DMS79 (cell line): ENCODE measurements at regions not wholly inside any gene's neighbourhood (a gene's known extent, or its start where the extent isn't known, plus 50 kb on each side); places are given as distances from the start of the nearest gene placed in this dataset.

Experiments used
- DNase-seq: peaks from one replicate; lab custom pipeline; 2025; lab: John Stamatoyannopoulos, UW

DNA sequence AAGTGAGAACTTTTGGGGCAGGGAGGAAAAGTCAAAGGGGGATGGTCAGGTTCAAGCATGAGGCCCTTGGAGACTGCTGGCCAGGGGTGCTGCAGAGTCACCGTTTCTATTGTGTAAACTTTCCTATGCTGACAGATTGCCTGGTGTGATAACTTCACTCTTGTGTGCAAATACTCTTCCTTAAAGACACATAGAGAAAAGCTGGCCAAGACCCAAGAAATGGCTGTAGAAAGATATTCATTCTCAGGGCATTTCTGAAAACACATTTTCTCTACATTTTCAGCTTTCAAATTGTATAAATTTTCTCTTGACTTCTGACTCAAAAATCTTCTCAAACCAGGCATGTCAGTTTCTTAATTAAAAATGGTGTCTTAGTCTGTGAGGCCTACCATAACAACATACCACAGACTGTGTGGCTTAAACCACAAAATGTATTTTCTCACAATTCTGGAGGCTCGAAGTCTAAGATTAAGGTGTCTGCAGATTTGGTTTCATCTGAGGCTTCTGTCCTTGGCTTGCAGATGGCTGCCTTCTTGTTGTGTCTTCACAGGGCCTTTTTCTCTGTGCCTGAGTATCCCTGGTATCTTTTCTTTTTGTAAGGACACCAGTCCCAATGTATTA, 304.5 kb downstream of the KCNRG start:
- DNase-seq: no peak

DNA sequence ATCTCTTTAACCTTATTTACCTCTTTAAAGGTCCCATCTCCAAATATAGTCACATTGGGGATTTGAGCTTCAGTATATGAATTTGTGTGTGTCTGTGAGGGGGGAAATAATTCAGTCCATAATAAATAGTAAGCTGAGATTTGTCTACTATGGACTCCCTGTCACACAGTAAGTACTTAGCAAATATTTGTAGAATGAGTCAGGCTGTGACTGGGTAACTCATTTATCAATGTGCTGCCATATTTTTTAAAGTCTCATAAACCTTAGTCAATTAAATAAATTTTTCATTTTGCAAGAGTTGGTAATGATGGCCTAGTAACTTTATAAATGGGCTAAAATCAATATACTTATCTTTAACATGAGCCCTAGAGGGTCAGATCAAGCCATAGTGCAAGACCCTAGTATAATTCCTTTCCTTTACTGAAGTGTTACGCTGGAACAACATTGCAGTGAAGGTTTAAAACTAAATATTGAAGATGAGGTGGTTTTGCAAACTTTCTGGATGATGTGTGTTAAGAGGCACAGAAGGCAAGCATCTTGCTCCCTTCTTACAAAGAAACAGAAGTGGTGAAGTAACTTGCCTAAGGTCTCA, 305.1 kb downstream of the KCNRG start:
- DNase-seq: no peak

DNA sequence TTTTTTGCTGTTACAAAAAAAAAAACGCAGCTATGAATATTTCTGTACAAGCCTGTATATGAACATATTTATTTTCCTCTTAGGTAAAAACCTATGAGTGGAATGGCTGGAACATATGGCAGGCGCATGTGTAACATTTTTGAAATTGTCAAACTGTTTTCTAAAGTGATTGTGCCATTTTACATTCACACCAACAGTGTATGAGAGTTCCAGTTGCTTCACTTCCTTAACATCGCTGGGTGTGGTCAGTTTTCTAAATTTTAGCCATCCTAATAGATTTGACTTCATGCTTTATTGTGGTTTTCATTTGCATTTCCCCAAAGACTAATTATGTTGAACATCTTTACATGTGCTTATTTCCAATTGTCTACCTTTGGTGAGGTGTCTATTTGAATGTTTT, 306.8 kb downstream of the KCNRG start:
- DNase-seq: no peak

DNA sequence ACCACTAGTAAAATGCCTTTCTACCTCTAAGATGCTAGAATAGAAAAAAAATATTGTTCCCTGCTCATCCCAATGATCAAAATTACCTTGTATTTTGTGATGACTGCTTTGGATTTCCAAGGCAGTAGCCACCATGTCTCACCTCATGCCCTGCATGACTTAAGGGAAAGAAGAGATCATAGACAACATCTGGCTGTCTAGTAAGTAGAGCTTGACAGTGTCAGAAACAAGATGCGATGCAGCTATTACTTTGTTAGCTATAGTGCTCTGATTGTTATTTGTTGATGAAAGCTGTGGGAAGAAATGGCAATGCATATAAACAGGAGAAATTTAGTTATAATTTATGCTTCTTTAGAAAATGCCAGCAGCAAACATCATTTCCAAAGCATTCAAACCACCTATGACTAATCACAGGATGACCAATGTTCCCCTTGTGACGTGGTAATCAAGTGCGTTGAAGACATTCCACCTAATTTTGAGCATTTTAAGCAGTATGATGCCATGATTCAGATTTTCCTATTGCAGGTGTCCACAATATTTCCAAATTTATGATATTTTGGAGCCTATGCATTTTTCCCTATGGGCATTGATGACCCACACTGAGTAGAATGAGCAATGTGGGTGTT, 308.3 kb downstream of the KCNRG start:
- no peak for DNase-seq

DNA sequence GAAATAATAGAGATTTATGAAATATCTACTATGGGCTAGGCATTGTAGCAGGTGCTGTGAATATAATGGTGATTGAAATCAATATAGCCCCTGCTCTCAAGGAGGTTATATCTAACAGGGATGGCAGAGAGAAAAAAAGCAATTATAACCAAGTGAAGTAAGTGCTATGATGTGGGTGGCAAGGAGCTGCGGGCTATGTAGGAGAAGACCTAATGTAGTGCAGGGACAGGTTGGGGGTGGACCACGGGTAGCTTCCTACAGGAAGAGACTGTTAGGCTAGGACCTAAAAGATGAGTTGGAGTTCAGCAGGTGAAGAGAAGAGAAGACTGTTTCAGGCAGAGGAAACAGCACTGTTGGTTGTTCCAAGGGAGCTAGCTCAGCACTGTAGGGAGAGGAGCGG, 311.0 kb downstream of the KCNRG start:
- DNase-seq: no peak

DNA sequence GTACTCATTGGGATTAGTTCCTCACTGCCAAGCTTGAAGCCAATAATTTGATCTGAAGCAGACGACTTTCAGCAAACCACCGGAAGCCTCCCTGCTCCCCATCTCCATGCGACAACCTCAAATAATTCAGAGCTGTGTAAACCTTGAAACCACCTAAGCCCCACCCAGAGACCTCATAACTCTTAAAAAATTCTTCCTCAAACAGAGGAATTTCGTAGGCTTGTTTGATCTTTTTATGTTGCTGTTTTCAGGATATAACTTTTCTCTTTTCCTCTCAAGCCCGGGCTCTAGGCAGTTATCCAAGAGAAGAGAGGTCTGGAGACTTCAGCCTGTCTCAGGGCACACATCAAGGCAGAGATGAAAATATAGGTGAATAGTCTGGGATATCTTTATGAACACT, 311.6 kb downstream of the KCNRG start:
- DNase-seq: no peak

DNA sequence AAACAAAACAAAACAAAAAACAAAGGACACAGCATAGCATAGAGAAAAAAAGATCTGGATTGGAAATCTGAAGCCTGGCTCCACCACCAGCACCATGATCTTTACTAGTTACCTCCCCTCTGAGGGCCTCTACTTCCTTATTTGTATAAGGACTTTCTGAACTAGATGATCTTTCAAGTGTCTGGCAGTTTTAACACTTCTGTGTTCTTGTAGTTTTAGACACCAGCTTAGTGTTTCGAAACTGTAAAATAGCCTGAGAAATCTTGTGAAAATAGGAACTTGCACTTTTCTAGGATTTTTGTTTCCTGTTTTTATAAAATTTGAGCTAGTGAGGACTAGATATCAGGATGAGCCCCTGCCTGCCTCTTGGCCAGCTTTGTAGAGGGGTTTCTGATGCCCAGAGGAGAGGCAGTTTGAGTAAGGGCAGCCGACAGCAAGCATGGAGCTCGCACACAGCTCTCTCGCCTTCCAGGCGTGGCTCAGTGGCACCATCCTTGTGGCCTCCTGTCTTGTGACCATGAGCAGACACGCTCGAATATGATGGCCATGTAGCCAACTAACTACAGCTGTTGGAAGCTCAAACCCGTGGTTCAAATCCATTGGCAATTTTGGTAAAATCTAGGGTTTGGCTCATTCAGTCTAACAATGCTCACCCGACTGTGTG, 319.0 kb downstream of the KCNRG start:
- no peak for DNase-seq

DNA sequence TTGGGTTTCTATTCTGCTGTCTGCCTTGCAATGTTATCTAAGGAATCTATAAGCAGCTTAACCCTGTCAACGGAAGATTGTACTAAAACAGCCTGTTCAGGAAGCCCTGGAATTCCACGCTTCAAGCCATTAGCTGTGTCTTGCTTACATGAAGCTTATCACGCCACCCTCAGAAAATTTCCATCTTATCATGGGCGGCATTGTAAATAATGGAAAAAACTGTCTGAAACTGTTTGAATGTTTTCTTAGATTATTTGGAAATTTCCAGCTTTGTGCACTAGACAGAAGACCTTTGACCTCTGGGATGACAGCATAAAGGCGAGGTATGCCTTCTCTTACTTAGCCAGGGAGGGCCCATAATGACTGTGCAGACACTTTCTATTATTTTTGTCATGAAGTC, 319.7 kb downstream of the KCNRG start:
- DNase-seq: no peak

DNA sequence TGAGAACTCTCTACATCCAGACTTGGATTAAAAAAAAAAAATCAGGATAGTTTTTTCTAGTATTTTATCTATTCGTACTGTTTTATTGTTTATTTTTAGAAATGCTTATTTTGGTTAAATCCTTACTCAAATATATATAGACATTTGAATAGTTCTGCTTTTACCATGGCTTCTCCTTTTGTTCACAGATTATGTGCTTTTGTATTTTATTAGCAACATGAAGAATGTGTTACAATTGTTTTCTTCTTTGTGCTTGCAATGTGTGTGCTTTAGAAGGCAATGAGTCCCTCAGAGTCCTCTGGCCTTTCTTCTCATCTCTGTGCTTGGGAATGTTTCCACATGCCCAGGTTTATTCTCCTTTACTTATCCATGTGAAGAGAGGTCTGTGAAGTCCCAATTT, 324.0 kb downstream of the KCNRG start:
- no peak for DNase-seq

DNA sequence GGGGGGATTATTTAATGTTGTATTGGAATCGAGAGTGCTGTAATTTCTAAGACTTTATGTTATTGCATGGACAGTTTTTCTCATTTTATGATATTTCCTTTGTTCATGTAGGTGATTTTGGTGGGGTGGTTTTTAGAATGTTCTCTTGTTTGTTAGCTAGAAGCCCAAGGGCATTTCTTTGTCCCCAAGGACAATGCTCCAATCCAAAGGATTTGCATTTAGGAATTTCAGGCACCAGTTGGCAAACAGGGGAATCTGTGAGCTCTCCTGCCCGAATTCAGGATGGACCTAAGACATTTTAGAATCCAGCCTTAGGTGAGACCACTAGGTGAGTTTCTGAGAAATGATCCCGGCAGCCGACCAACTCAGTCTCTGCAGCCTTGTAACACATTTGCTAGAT, 324.9 kb downstream of the KCNRG start:
- DNase-seq: no peak

DNA sequence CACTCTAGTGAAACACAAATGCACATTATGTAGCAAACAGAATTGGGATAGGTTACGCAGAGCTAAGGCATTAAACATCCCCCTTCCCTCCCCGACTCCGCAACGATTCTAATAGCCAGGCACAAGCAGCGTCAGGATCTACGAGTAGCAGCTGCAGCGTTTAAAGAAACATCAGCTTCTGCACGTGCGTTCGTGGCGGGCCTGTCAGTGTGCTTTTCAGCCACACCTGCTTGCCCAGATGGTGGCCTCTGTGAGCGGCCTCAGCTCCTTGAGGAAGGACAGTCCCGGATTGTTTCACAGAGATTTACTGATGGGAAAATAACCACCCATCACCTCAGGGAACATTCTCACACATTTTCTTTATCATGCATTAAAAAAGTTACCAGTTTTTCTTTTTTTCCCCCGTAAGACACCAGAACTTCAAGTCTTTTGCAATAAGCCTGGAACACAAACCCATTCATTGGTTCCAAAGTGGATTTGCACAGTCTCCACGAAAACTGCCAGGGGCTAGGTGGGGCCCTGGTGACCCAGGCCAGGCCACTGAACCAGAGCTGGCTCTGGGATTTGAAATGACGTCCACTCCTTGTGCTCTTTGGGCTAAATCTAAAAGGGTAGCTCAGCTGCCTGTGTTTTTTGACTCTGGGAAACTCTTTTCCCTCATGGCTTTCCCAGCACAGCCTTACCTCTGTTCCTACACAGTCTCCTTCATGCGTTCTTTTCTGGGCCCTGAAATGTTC, 325.5 kb downstream of the KCNRG start:
- DNase-seq: no peak

DNA sequence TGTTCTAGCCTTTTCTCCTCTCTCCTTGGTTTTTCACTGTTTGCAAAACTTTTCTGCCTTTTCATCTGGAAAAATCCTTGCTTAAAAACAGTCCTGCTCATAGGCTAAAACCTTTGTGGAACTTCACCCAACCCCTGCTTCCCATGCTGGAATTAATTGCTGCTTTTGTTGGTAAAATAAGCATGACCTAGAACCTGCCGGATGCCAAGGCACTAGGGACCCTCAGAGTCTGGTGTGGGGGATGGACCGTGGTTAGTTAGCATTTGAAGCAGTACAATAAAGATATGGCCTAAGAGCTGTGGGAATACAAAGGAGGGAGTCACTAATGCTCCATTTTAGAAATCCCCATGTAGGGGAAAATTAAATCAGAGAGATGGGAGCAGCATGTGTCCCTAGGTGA, 326.3 kb downstream of the KCNRG start:
- no peak for DNase-seq

DNA sequence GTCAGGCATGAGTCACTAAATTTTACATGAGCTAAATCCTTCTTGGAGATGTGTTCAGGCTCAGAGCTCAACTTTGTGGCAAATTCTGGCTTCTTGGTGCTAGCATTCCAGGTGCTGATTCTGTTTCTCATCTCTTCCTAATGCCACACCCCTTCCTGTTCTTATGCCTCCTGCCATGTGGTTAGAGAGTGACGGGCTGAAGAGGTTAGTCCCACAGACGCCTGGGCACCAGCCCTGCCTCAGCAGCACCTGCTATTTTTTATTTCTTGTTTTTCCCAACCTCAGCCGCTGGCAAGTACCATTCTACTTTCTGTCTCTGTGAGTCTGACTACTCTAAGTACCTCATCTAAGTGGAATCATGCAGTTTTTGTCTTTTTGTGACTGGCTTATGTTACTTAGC, 329.5 kb downstream of the KCNRG start:
- no peak for DNase-seq

DNA sequence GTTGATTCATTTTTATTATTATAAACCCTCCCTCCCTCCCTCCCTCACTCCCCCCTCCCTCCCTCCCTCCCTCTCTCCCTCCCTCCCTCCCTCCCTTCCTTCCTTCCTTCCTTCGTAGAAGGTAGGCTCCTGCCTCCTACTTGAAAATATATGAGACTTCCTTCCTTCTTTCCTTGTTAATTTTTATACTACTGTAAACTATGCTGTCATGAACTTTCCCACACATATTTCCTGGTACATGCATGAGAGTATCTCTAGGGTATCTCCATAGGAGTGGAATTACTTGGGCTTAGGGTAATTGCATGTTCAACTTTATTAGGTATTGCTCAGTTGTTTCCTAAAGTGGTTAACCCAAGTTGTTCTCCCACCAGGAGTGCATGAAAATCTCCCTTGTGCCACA, 330.6 kb downstream of the KCNRG start:
- no peak for DNase-seq

DNA sequence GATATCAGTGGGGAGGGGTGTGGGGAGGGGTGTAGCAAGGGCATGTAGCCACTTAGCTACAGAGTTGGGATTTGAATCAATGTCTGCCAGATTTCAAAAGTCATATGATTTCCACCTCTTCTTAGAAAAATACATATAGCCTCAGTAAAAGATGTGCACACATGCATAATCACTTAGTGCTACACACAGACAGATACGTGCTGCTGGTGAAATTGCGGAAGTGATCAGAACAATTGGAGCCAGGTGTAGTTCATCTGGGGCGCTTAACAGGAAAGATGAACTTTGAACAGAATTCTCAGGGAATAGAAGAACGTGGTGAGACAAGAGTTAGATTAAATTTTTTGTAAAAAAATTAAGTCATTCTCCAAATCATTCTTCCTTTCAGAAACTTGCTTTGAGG, 333.1 kb downstream of the KCNRG start:
- no peak for DNase-seq

DNA sequence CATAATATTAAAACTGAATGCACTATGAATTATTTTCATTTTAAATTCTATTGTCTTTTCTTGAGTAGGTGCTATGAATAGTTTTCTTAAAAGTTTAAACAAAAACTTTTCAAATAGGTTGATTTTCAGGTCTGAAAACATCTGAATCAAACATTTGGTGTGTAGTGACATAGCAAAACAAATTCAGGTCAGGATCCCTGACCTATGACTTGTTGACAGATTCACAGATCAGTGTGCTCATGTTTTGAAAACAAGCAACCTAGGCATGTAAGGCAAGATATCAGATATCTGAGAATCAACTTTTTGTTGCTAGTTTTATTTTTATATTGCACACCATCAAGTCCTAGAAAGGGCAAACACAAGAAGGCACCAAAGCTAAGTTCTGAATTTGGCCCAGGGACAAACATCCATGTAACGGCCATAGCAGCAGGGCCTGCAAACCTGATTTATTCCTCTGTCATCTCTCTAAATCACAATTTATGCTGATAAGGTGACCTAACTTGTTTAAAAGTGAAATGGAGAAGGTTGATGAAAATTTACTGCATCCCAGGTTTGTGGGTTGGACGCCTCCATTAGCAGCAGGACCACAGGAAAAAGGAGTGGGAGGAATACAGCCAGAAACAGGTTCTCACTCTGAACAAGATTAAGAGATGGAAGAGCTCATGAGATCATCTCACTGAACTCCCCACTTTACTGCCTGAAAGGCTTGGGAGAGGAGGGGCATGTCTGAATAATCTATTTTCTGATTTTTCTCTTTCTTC, 337.7 kb downstream of the KCNRG start:
- no peak for DNase-seq

DNA sequence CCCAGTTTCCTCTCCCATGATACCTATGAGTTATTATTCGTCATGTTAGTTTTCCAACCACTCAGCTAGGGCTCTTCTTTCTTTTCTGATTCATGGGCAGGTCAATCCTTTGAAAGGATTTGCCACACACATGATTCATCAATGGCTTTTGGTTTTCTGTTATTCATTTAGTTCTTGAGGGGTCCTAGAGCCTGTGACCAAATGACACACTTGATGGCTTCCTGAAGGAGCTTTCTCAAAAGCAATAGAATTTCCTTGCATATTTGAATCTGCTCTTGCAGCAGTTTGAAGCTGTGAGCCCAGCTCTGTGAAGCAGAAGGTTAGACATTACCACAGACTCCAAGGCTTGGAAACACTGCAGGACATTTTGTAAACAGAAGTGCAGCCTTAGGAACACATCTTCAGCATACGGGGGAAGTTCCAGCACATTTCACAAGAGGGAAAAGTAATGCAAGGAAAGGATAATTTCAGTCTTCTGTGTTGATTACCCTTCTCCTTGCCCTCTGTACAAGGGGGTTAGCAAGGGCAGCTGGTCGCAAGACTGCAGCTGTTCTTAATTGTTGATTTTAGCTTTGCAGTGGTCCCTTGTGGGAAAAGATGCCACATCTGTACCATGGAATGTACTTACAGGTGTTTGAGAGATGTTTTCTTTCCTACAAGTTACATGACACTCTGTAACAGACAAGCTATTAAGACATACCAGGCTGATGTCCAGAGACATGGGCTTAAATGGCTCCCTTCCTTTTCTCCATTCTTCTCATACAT, 338.6 kb downstream of the KCNRG start:
- no peak for DNase-seq

DNA sequence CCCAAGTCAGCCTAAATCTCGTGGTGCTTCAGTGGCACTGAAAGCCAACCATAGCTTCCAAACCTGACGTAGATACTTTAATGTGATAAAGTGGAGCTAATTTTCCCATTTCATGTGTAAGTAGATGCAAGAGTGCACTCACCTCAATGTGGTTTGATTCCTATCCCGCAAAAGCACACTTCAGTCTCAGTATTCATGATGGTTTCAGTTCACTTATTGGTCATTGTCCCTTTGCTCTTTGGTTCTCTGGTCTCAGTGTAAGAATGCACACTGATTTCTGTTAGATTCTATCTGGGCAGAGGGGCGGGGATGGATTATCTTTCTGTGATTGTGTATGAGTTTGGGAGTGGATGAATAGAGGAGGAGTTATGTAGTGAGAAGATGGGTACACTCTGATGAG, 340.6 kb downstream of the KCNRG start:
- DNase-seq: no peak

DNA sequence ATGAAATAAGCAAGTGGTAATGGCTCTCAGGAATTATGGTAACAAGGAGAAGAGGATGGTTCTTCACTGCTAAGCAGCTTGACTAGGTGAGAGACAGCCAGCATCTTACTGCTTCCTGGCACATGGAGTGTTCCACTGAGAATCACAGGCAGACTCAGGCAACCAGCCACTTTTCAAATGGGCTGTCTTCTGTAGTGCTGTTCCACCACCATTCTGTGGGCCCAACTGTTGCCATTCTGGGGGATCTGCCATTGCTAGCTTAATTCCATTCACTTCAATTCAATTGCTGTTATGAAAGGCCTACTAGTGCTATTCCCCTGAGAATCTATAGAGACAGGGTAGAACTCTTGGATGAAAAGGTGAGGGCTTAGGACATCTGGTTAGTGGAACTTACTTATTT, 341.9 kb downstream of the KCNRG start:
- no peak for DNase-seq

DNA sequence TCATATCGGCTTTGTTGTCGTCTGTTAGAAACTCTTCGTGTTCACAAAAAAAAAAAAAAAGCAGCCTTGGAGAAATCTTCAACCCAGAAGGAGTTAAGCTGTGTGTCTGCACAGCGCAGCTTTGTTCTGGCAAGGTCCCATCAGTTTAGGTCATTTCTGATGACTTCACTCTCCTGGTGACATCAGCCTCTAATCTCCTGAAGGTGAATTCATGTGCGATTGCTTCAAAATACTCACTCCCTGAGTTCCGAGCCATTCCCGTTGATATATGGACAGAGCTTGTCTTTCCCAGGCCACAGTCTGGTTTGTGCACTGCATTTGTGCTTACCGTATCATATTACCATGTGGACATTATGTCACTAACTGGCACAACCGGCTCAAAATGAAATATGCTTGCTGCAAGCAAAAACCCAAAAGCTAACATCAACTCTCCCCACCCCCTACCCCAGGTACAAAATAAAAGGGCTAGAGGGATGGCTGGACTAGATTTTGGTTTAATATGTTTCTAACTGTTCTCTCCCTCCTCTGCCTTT, 342.4 kb downstream of the KCNRG start:
- DNase-seq: no peak
